SU-DHL-6 (cell line): ENCODE measurements at regions not wholly inside any gene's neighbourhood (a gene's known extent, or its start where the extent isn't known, plus 50 kb on each side); places are given as distances from the start of the nearest gene placed in this dataset.

Experiments
- H2AFZ ChIP-seq: fragments of 200-600 bp; sonication (generic); 2 replicates; pipeline ENCODE4 v1.6.1; 2014; ENCODE audit warnings: low read depth, mild to moderate bottlenecking, moderate library complexity, mixed read lengths, antibody characterized with exemption, low read length; ENCODE audit not compliant: severe bottlenecking
- H3F3A ChIP-seq: fragments of 200-600 bp; shearing (Covaris generic); 2 replicates; pipeline ENCODE4 v1.6.0; 2016; ENCODE audit warnings: antibody characterized with exemption, mild to moderate bottlenecking; ENCODE audit not compliant: insufficient read depth
- H3K27ac ChIP-seq: fragments of 200-600 bp; sonication (generic); 2 replicates; pipeline ENCODE4 v1.5.1; 2016; ENCODE audit warnings: low read depth, mild to moderate bottlenecking, low read length, moderate library complexity, mixed read lengths
- H3K27me3 ChIP-seq: fragments of 200-600 bp; sonication (generic), shearing (Covaris generic); 2 replicates; pipeline ENCODE4 v1.6.0; 2014; ENCODE audit warnings: mild to moderate bottlenecking, low read length
- H3K36me3 ChIP-seq: fragments of 200-600 bp; sonication (generic); 2 replicates; pipeline ENCODE4 v1.6.1; 2014; ENCODE audit warnings: mild to moderate bottlenecking, low read length, mixed read lengths
- H3K4me2 ChIP-seq: fragments of 300-600, 200-600 bp; shearing (Covaris generic), sonication (generic); 2 replicates; pipeline ENCODE4 v1.6.0; 2014; ENCODE audit warnings: low read length, low read depth, mild to moderate bottlenecking; ENCODE audit not compliant: poor library complexity, severe bottlenecking
- H3K4me3 ChIP-seq: fragments of 200-600 bp; sonication (generic); 2 replicates; pipeline ENCODE4 v1.5.1; 2014; ENCODE audit warnings: antibody characterized with exemption, low read length, mild to moderate bottlenecking, mixed read lengths; ENCODE audit not compliant: insufficient read depth, poor library complexity, severe bottlenecking
- H3K79me2 ChIP-seq: fragments of 200-600 bp; sonication (generic); 2 replicates; pipeline ENCODE4 v1.6.1; 2014; ENCODE audit warnings: mild to moderate bottlenecking, low read length, moderate library complexity; ENCODE audit not compliant: insufficient read depth
- H3K9ac ChIP-seq: fragments of 200-600 bp; sonication (generic); 2 replicates; pipeline ENCODE4 v1.7.0; 2014; ENCODE audit warnings: mild to moderate bottlenecking, low read length
- H3K9me2 ChIP-seq: fragments of 200-600 bp; sonication (generic); replicated peaks from 2 replicates; pipeline ENCODE4 v1.6.1; 2014; ENCODE audit warnings: low read length; ENCODE audit not compliant: insufficient read depth
- H3K9me3 ChIP-seq: fragments of 200-600 bp; sonication (generic); 2 replicates; pipeline ENCODE4 v1.6.1; 2014; ENCODE audit warnings: low read length, mixed read lengths; ENCODE audit not compliant: insufficient read depth
- H4K20me1 ChIP-seq: fragments of 200-600 bp; sonication (generic); 2 replicates; pipeline ENCODE4 v1.6.1; 2014; ENCODE audit warnings: low read depth, mild to moderate bottlenecking, antibody characterized with exemption, low read length, moderate library complexity, mixed read lengths
- CTCF ChIP-seq: fragments of 200-600 bp; sonication (generic); IDR thresholded peaks from one replicate; pipeline ENCODE4 v1.5.1; 2017; ENCODE audit warnings: antibody characterized with exemption, mild to moderate bottlenecking, low read length, moderate library complexity; ENCODE audit not compliant: insufficient read depth, poor library complexity, severe bottlenecking
- EZH2phosphoT487 ChIP-seq: fragments of 200-600 bp; sonication (generic), shearing (Covaris generic); conservative IDR thresholded peaks from 2 replicates; pipeline ENCODE4 v1.6.1; 2018; ENCODE audit warnings: mild to moderate bottlenecking, antibody characterized with exemption, low read length, moderate library complexity, mixed read lengths

- H3K4me3 ChIP-seq: no peak overlapping the region
- no peaks in the 10 kb centered on the region for H3K36me3 ChIP-seq
- no peaks in the 10 kb centered on the region for H3F3A ChIP-seq
- no peaks in the 10 kb centered on the region for H4K20me1 ChIP-seq
- H3K9ac ChIP-seq: no peak overlapping the region
- H3K9me3 ChIP-seq: no peaks in the 10 kb centered on the region
- no peak overlapping the region for H3K4me2 ChIP-seq
- H3K9me2 ChIP-seq: no peaks in the 10 kb centered on the region
- no peaks in the 10 kb centered on the region for H3K27me3 ChIP-seq
- H3K27ac ChIP-seq: no peak overlapping the region
- TF ChIP-seq EZH2phosphoT487 (no peak), CTCF (no peak)
- no peak overlapping the region for H2AFZ ChIP-seq
- no peaks in the 10 kb centered on the region for H3K79me2 ChIP-seq
Measured at GRCh38 chr10:56123247-56123646, 237.8 kb downstream of the ZWINT start.

DNA sequence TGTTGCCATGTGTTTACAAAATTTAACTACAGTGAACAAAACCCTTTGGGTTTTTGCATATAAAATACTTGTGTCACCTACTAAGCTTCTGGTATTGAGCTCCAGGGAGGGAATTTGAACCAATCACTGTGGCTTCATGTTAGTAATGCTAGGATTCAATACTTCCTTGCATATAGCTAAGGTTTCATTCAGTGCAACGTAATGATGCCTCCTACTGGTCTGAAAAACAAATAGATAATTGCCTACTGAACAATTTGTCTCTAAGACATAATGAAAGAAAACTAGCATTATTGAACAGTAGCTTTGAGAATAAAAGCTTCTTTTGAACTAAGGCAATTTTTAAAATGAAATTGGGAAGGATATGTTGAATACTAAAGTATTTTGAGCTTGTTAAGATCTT is 244.4 kb downstream of the ZWINT start:
- TF ChIP-seq EZH2phosphoT487: no peak
- no peak overlapping the region for H3K4me3 ChIP-seq

DNA sequence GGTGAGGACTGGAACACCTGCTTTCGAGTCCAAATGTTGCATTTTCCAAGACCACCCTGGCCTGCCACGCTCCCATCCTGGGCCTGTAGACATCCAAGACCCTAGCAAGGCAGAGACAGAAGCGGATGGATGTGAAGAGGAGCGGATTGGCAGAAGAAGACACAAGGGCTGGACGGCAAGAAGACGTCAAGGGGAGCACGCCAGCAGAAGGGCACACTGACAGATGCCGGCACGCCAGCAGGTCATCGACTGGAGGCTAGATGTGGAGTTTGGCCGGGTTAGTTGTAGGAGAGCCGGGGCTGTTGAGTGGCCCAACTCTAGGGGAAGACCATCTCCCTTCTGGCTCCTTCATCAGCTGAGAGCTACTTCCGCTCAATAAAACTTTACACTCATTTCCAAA is 251.6 kb downstream of the ZWINT start:
- no peaks in the 10 kb centered on the region for H3K79me2 ChIP-seq
- H4K20me1 ChIP-seq: no peaks in the 10 kb centered on the region
- no peak overlapping the region for H3K27ac ChIP-seq
- no peak overlapping the region for H3K4me3 ChIP-seq
- H3K27me3 ChIP-seq: no peaks in the 10 kb centered on the region
- TF ChIP-seq CTCF (no peak), EZH2phosphoT487 (no peak)
- no peaks in the 10 kb centered on the region for H3K9me2 ChIP-seq
- no peak overlapping the region for H3K4me2 ChIP-seq
- no peaks in the 10 kb centered on the region for H3K9me3 ChIP-seq
- no peaks in the 10 kb centered on the region for H3F3A ChIP-seq
- H2AFZ ChIP-seq: no peak overlapping the region
- no peaks in the 10 kb centered on the region for H3K36me3 ChIP-seq
- H3K9ac ChIP-seq: no peak overlapping the region

More for the DNA sequence above, 244.4 kb downstream of the ZWINT start:
- Histone ChIP-seq H3K36me3 (no peaks in the 10 kb centered on the region), H3K4me2 (no peak overlapping the region), H3K79me2 (no peaks in the 10 kb centered on the region), H3K9me2 (no peaks in the 10 kb centered on the region), H3K9ac (no peak overlapping the region), H3K27me3 (no peaks in the 10 kb centered on the region), H2AFZ (no peak overlapping the region), H4K20me1 (no peaks in the 10 kb centered on the region), H3K27ac (no peak overlapping the region), H3F3A (no peaks in the 10 kb centered on the region), H3K9me3 (no peaks in the 10 kb centered on the region)

- H4K20me1 ChIP-seq: no peaks in the 10 kb centered on the region
- H2AFZ ChIP-seq: no peak overlapping the region
- TF ChIP-seq EZH2phosphoT487 (no peak), CTCF (no peak)
- no peaks in the 10 kb centered on the region for H3K9me2 ChIP-seq
- no peaks in the 10 kb centered on the region for H3K27me3 ChIP-seq
- no peak overlapping the region for H3K4me2 ChIP-seq
- H3K27ac ChIP-seq: no peak overlapping the region
- no peaks in the 10 kb centered on the region for H3F3A ChIP-seq
- H3K9me3 ChIP-seq: no peaks in the 10 kb centered on the region
- H3K9ac ChIP-seq: no peak overlapping the region
- no peaks in the 10 kb centered on the region for H3K36me3 ChIP-seq
- no peaks in the 10 kb centered on the region for H3K79me2 ChIP-seq
- H3K4me3 ChIP-seq: no peak overlapping the region
Measured at GRCh38 chr10:56104923-56105322, 256.1 kb downstream of the ZWINT start.
